ENCODE measurements at regions not wholly inside any gene's neighbourhood (a gene's known extent, or its start where the extent isn't known, plus 50 kb on each side); places are given as distances from the start of the nearest gene placed in this dataset.

- no peak for TF ChIP-seq CHD4 (IDR thresholded peaks at IDR 0.05; ENCODE audit: borderline replicate concordance)
- TF ChIP-seq ATOH8 (CRISPR knock-in tag; IDR thresholded peaks at IDR 0.05; ENCODE audit: low read depth) = no peak
- TF ChIP-seq SREBF2 (IDR thresholded peaks at IDR 0.05) = no peak
- no peak for TF ChIP-seq RAD21 (conservative IDR thresholded peaks at IDR 0.05 in 1 of 2, IDR thresholded peaks at IDR 0.05 in 1 of 2)
- no peak for TF ChIP-seq KDM5A (IDR thresholded peaks at IDR 0.05)
- no peak for TF ChIP-seq BHLHE40 (IDR thresholded peaks at IDR 0.05; ENCODE audit: low read depth, low read length)
- no peak for TF ChIP-seq MAX (IDR thresholded peaks at IDR 0.05)
- no peak for TF ChIP-seq CEBPB (IDR thresholded peaks at IDR 0.05)
- TF ChIP-seq SMC3 (IDR thresholded peaks at IDR 0.05) = no peak
- TF ChIP-seq TFCP2L1 (CRISPR knock-in tag; IDR thresholded peaks at IDR 0.05) = no peak
- no peak for TF ChIP-seq JUNB (IDR thresholded peaks at IDR 0.05)
- Histone ChIP-seq H3K4me2 (no peak overlapping the region), H3K9me3 (no peaks in the 10 kb centered on the region), H3K27ac (no peak overlapping the region), H3K4me1 (no peaks in the 10 kb centered on the region), H3K4me3 (no peak overlapping the region)
- DNase-seq (ENCODE audit: low read depth in 1 of 2, low spot score in 1 of 2) = no peak
- POLR2A ChIA-PET = no interaction called here
- WGBS (ENCODE audit: missing lambda C conversion rate) = 22% methylated on average over 1 of the region's 1 CpG
- ATAC-seq = no peak
- no peak for FAIRE-seq
- CTCF ChIA-PET = interaction anchor here (0.6 kb wide), 1 partner anchor 9 kb away, joined by 3 read pairs; no protein-coding TSS in a partner anchor
These were observed 415.8 kb upstream of the GRM7 start for GRCh38 chr3:6444888-6445658.

- no peak overlapping the region for H3K4me2 ChIP-seq
- POLR2A ChIA-PET = no interaction called here
- FAIRE-seq = no peak
These were observed 413.6 kb upstream of the GRM7 start for GRCh38 chr3:6447166-6447801.

More at GRCh38 chr3:6447166-6447801, 413.6 kb upstream of the GRM7 start:
- Histone ChIP-seq H3K9me3 (no peaks in the 10 kb centered on the region), H3K27ac (no peak overlapping the region), H3K4me3 (no peak overlapping the region), H3K4me1 (no peaks in the 10 kb centered on the region)
- ATAC-seq = no peak
- no peak for DNase-seq (ENCODE audit: low read depth in 1 of 2, low spot score in 1 of 2)
- TF ChIP-seq MYC (IDR thresholded peaks at IDR 0.05; ENCODE audit: borderline replicate concordance, low read length) (no peak), BCL3 (IDR thresholded peaks at IDR 0.05) (no peak), GATA3 (IDR thresholded peaks at IDR 0.05; ENCODE audit: borderline replicate concordance) (no peak), MAZ (IDR thresholded peaks at IDR 0.05; ENCODE audit: borderline replicate concordance, low read depth, low read length) (no peak), HDAC2 (IDR thresholded peaks at IDR 0.05) (no peak), BHLHE40 (IDR thresholded peaks at IDR 0.05; ENCODE audit: low read depth, low read length) (no peak), HES2 (IDR thresholded peaks at IDR 0.05) (no peak), HOXB5 (CRISPR knock-in tag; IDR thresholded peaks at IDR 0.05) (no peak), ZC3H11A (IDR thresholded peaks at IDR 0.05) (no peak), KDM5A (IDR thresholded peaks at IDR 0.05) (no peak), RCOR1 (IDR thresholded peaks at IDR 0.05; ENCODE audit: low read depth, low read length) (no peak), SMC3 (IDR thresholded peaks at IDR 0.05) (no peak), ELK1 (IDR thresholded peaks at IDR 0.05; ENCODE audit: low read depth, low read length) (no peak), ESRRA (IDR thresholded peaks at IDR 0.05; ENCODE audit: borderline replicate concordance, low read length) (no peak), JUNB (IDR thresholded peaks at IDR 0.05) (no peak), REST (IDR thresholded peaks at IDR 0.05) (no peak), RNF2 (IDR thresholded peaks at IDR 0.05; ENCODE audit: borderline replicate concordance, low read depth) (no peak), PBX3 (IDR thresholded peaks at IDR 0.05) (no peak), POLR2AphosphoS2 (conservative IDR thresholded peaks at IDR 0.05; ENCODE audit: low read length) (no peak), NFE2L2 (conservative IDR thresholded peaks at IDR 0.05; ENCODE audit: low read length) (no peak)
- CTCF ChIA-PET = no interaction called here
- 0% methylated on average over 5 of the region's 5 CpGs for WGBS (ENCODE audit: missing lambda C conversion rate)

Measured in A549 (cell line).